ENCODE measurements at regions not wholly inside any gene's neighbourhood (a gene's known extent, or its start where the extent isn't known, plus 50 kb on each side); places are given as distances from the start of the nearest gene placed in this dataset.

GRCh38 chr15:96582473-96582872, 252.0 kb downstream of the NR2F2 start:
- no peak overlapping the region for H3K4me3 ChIP-seq (replicated peaks; ENCODE audit: low read depth, low read length)
- no peak for TF ChIP-seq CTCF (IDR thresholded peaks at IDR 0.05; ENCODE audit: low read length, missing control alignments)
- no peak for DNase-seq (ENCODE audit: low read depth)

DNA sequence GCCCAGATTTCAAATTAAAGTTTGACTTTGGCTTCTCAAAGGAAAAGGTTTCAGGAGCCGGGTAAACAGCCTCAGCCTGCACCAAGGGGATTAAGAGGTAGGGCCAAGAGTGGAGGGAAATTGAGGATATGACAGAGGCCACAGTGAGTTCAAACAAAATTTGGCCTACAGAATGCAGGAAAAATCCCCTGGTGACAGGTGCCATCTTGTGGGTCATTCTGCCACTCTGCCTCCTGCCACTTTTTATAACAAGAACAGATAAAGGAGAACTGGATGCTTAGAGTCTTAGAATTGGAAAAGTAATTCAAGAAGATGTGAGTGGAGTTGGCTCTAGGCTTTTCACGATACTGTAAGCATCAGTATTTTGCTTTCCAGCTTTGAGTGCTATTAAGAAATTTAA, 253.2 kb downstream of the NR2F2 start:
- TF ChIP-seq CTCF (IDR thresholded peaks at IDR 0.05; ENCODE audit: low read length, missing control alignments), result no peak
- no peak overlapping the region for H3K4me3 ChIP-seq (replicated peaks; ENCODE audit: low read depth, low read length)
- DNase-seq (ENCODE audit: low read depth), result peak; percentile 8

GRCh38 chr15:96585484-96586386, 255.2 kb downstream of the NR2F2 start:
- DNase-seq (ENCODE audit: low read depth), result peak; percentile 41
- no peak overlapping the region for H3K4me3 ChIP-seq (replicated peaks; ENCODE audit: low read depth, low read length)
- peak; percentile 38 for TF ChIP-seq CTCF (IDR thresholded peaks at IDR 0.05; ENCODE audit: low read length, missing control alignments)

DNA sequence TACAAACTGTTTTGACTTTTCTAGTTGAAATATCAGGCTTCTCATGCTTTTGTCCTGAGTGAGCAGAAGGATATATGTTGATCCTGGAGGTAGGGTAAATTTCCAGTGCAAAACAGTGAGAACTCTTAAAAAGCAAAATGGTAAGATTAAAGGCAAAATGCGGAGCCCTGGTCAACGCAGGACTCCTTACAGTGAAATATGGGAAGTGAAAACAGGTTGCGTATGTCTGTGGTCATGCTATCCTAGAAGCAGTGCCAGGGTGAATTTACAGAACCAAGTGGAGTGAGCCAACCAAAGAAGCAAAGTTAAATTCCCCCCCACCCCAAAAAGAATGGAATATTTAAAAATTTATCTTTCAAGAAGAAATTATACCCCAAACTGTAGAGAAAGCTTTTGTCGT, 256.4 kb downstream of the NR2F2 start:
- no peak for DNase-seq (ENCODE audit: low read depth)
- H3K4me3 ChIP-seq (replicated peaks; ENCODE audit: low read depth, low read length), result no peak overlapping the region
- TF ChIP-seq CTCF (IDR thresholded peaks at IDR 0.05; ENCODE audit: low read length, missing control alignments), result no peak

DNA sequence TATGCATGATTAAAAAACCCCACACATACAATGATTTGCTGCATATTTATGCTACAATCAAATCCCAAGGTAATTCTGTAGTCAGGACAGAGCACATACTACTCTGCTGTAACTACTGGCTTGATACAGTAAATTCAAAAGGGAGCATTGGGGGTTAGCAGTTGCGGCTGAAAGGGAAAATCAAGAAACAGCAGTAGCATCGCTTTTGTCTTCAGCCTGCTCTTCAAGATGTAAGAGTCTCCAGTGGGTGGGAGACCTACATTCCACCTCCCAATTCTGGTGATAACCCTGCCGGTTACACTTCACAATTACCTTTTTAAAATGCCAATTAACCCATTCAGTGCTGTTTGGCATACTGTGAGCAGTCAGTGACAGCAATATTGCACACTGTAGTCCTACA, 259.4 kb downstream of the NR2F2 start:
- no peak overlapping the region for H3K4me3 ChIP-seq (replicated peaks; ENCODE audit: low read depth, low read length)
- DNase-seq (ENCODE audit: low read depth), result no peak
- TF ChIP-seq CTCF (IDR thresholded peaks at IDR 0.05; ENCODE audit: low read length, missing control alignments), result no peak

- no peak for TF ChIP-seq CTCF (IDR thresholded peaks at IDR 0.05; ENCODE audit: low read length, missing control alignments)
- no peak overlapping the region for H3K4me3 ChIP-seq (replicated peaks; ENCODE audit: low read depth, low read length)
- no peak for DNase-seq (ENCODE audit: low read depth)
These were observed 263.2 kb downstream of the NR2F2 start for GRCh38 chr15:96593735-96594134.

- H3K4me3 ChIP-seq (replicated peaks; ENCODE audit: low read depth, low read length), result no peak overlapping the region
- DNase-seq (ENCODE audit: low read depth), result no peak
- TF ChIP-seq CTCF (IDR thresholded peaks at IDR 0.05; ENCODE audit: low read length, missing control alignments), result no peak
These were observed 265.5 kb downstream of the NR2F2 start for GRCh38 chr15:96595951-96596350.

All from fibroblast of pulmonary artery (primary cell).